ENCODE measurements at regions not wholly inside any gene's neighbourhood (a gene's known extent, or its start where the extent isn't known, plus 50 kb on each side); places are given as distances from the start of the nearest gene placed in this dataset.

DNA sequence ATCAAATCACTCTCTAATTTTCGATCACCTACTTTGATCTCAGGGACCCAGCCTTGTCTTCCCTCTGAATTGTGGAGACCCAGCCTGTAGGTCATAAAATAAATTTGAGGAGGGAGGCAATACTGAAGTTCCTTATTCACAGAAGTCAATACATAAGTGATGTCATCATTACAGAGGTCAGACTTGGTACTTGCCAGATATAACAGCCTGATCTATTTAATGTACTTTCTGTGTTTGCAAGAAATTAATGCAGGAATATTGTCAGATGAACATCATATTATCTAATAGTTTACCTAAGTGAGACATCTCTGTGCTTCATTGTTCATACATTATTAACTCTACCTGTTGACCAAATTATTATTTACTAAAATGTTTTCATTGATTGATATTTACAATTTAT is 105.6 kb downstream of the GPAM start:
- no peak overlapping the region for H3K4me3 ChIP-seq (ENCODE audit: low read depth, low read length)
- TF ChIP-seq, protein P1, sequence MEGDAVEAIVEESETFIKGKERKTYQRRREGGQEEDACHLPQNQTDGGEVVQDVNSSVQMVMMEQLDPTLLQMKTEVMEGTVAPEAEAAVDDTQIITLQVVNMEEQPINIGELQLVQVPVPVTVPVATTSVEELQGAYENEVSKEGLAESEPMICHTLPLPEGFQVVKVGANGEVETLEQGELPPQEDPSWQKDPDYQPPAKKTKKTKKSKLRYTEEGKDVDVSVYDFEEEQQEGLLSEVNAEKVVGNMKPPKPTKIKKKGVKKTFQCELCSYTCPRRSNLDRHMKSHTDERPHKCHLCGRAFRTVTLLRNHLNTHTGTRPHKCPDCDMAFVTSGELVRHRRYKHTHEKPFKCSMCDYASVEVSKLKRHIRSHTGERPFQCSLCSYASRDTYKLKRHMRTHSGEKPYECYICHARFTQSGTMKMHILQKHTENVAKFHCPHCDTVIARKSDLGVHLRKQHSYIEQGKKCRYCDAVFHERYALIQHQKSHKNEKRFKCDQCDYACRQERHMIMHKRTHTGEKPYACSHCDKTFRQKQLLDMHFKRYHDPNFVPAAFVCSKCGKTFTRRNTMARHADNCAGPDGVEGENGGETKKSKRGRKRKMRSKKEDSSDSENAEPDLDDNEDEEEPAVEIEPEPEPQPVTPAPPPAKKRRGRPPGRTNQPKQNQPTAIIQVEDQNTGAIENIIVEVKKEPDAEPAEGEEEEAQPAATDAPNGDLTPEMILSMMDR (IDR thresholded peaks at IDR 0.05; ENCODE audit: borderline replicate concordance, insufficient read depth, low read depth, low read length): no peak

DNA sequence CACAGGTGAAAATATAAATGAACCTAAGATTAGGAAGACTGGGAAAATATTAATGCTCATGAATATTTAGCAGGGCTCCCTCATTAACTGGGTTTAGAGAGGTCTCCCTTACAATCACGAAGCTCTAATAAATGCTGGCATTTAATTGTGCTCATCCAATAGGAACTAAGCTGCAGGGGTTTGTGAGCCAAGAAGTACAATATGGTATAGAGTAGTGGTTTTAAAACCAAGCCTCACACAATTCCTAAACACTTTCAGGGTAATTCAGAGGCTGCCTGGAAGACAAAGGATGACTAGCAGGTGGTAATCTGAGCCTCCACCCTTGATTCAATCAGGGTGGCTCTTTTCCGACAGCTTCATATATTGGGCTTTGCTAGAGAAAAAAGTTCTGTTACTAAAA is 103.3 kb downstream of the GPAM start:
- no peak overlapping the region for H3K4me3 ChIP-seq (ENCODE audit: low read depth, low read length)
- TF ChIP-seq, protein P1 (IDR thresholded peaks at IDR 0.05; ENCODE audit: borderline replicate concordance, insufficient read depth, low read depth, low read length): no peak

DNA sequence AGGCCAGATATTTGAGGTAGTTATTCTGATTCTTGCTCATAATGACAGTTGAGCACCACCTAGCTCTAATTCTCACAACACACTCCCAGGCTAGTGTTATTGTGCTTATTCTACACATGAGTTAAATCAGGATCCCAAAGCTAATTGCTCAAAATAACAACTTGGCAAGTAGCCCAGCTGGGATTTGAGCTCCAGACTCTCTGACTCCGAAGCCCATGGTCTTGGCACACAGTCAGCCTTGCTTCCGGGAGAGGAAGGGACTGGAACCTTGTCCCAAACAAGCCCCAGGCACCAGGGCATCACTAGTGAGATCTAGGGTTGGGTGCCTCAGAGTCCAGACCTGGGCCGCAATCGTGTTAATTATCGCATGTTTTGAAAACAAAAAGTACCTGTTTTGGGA is 101.4 kb downstream of the GPAM start:
- TF ChIP-seq, protein P1 (IDR thresholded peaks at IDR 0.05; ENCODE audit: borderline replicate concordance, insufficient read depth, low read depth, low read length): no peak
- no peak overlapping the region for H3K4me3 ChIP-seq (ENCODE audit: low read depth, low read length)

DNA sequence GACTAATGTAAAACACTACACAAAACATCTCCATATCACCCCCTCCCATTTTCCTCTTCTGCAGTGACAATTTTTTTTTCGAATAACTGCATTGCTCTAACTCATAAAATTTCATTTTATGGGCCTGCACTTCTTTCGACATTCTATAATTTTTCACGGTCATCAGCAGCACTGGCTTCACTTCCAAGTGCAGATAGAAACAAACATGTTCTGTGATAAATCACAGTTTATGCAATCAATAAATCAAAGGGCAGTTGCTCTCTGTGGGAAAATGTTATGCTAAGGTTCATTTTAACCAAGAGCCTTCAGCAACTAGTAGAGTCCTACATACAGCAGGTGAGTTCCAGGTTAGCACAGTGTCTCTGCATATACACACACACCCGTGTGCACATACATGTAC is 100.1 kb downstream of the GPAM start:
- TF ChIP-seq, protein P1 (IDR thresholded peaks at IDR 0.05; ENCODE audit: borderline replicate concordance, insufficient read depth, low read depth, low read length): no peak

DNA sequence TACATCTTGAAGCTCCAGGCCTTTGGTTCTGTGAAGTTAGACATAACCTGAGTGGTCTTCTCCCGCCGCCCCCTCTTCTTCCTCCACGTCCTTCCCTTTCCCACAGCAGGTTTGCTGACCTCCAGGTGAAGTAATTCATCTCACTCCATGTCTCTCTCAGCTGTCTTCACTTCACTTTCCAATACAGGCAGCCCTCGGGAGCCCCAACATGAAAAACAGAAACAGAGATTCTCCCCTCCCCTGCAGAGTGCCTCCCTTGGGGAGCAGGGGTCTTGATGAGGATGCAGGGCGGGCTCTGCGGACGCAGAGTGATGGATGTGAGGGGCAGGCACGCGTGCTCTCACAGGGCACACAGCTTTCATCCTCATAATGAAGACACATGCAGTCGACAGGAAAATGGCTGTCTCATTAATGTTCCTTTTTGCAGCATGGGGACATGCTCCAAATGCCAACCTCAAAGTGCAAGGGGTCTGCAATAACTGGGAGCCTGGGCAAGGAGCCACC is 95.6 kb downstream of the GPAM start:
- TF ChIP-seq, protein P1 (IDR thresholded peaks at IDR 0.05; ENCODE audit: borderline replicate concordance, insufficient read depth, low read depth, low read length): no peak
- no peak overlapping the region for H3K4me3 ChIP-seq (ENCODE audit: low read depth, low read length)

More for the DNA sequence above, 100.1 kb downstream of the GPAM start:
- H3K4me3 ChIP-seq (ENCODE audit: low read depth, low read length): no peak overlapping the region

DNA sequence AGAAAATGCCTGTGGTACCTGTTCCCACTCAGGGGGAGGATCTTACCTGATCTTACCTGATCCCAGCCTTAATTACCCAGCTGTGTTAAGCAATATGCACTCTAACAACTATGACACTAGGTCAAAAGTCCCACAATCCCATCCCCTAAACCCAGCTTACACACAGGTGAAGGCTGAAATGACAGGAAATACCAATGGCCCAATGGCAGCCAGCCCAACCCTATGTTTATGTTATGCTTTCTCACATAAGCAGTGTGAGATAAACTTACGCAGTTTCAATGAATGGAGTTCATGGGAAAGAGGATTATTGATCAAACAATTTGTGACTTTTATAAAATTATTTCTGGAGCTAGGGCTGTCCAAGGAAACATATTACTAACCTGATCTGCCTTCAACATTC is 91.9 kb downstream of the GPAM start:
- TF ChIP-seq, protein P1 (IDR thresholded peaks at IDR 0.05; ENCODE audit: borderline replicate concordance, insufficient read depth, low read depth, low read length): no peak
- no peak overlapping the region for H3K4me3 ChIP-seq (ENCODE audit: low read depth, low read length)

DNA sequence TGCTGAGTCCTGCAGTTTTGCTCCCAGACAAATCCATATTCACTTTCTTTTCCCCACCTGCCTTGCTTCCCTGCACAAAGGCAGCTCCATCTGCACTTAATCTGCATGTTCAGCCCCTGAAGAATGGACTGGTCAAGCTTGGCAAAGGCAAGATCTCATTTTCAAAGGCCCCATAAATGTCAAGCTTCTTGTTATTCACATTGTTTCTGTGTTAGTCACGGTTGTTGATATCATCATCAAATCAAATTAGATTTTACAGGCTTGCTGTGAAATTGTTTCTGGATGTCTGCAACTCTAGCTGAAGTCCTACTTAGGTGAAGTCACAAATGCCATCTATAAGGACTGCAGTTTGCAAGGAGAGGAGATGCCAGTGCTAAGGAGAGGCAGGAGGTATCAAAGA is 91.0 kb downstream of the GPAM start:
- H3K4me3 ChIP-seq (ENCODE audit: low read depth, low read length): no peak overlapping the region
- TF ChIP-seq, protein P1 (IDR thresholded peaks at IDR 0.05; ENCODE audit: borderline replicate concordance, insufficient read depth, low read depth, low read length): no peak
